IMR-90 (cell line): ENCODE measurements at regions not wholly inside any gene's neighbourhood (a gene's known extent, or its start where the extent isn't known, plus 50 kb on each side); places are given as distances from the start of the nearest gene placed in this dataset.

Source experiments
- ATAC-seq: fragments of 200-7000 bp; cut with Tn5 transposase; 2 replicates; pipeline ENCODE4 v1.9.1; 2020; ENCODE audit warnings: low read depth, mild to moderate bottlenecking, moderate library complexity
- BruUV-seq: library from RNA; stranded (reverse); fragments of 400-500 nt; replicated peaks from 2 replicates; lab custom pipeline; 2021; lab: Mats Ljungman, UMichigan
- CTCF ChIA-PET: fragments of 300-600 bp; formaldehyde crosslinking; extraction: SDS; loops from one replicate; lab custom pipeline; 2021; ENCODE audit warnings: antibody characterized with exemption; lab: Yijun Ruan, JAX
- POLR2A ChIA-PET: fragments of 300-600 bp; sonication (Branson Sonifier 250); formaldehyde crosslinking; loops from one replicate; lab custom pipeline; 2022; ENCODE audit warnings: antibody characterized with exemption; ENCODE audit not compliant: unreplicated experiment; lab: Charles Lee
- DNase-seq: peaks from one replicate; pipeline ENCODE4 v3.0.0; 2013
- H2AFZ ChIP-seq: replicated peaks from 2 replicates; pipeline ENCODE3; 2013; ENCODE audit warnings: low read length, mild to moderate bottlenecking; ENCODE audit not compliant: poor library complexity
- H2AK5ac ChIP-seq: 2 replicates; pipeline ENCODE4 v1.6.1; 2013; ENCODE audit warnings: low read depth, low read length, inconsistent platforms
- H2AK9ac ChIP-seq: replicated peaks from 2 replicates; pipeline ENCODE3; 2013; ENCODE audit warnings: mild to moderate bottlenecking, low read depth, low read length, moderate library complexity; ENCODE audit not compliant: poor library complexity
- H2BK120ac ChIP-seq: 2 replicates; pipeline ENCODE4 v1.6.1; 2013; ENCODE audit warnings: low read depth, low read length, inconsistent platforms
- H2BK15ac ChIP-seq: 3 replicates; pipeline ENCODE4 v1.6.1; 2013; ENCODE audit warnings: low read depth, low read length, inconsistent platforms
- H2BK20ac ChIP-seq: 2 replicates; pipeline ENCODE4 v1.6.1; 2013; ENCODE audit warnings: low read depth, mild to moderate bottlenecking, inconsistent platforms, low read length, moderate library complexity
- H2BK5ac ChIP-seq: 2 replicates; pipeline ENCODE4 v1.6.1; 2013; ENCODE audit warnings: mild to moderate bottlenecking, low read depth, low read length, inconsistent platforms; ENCODE audit not compliant: poor library complexity, severe bottlenecking
- H3K14ac ChIP-seq: replicated peaks from 2 replicates; pipeline ENCODE4 v1.6.1; 2013; ENCODE audit warnings: low read depth, low read length, inconsistent platforms
- H3K18ac ChIP-seq: 2 replicates; pipeline ENCODE4 v1.6.1; 2013; ENCODE audit warnings: low read depth, low read length, control low read depth
- H3K23ac ChIP-seq: 2 replicates; pipeline ENCODE4 v1.6.1; 2013; ENCODE audit warnings: low read depth, low read length, inconsistent platforms
- H3K27ac ChIP-seq: 2 replicates; pipeline ENCODE4 v1.5.1; 2013; ENCODE audit warnings: mild to moderate bottlenecking, control low read depth, low read length; ENCODE audit not compliant: insufficient read depth
- H3K27me3 ChIP-seq: 2 replicates; pipeline ENCODE4 v1.6.1; 2013; ENCODE audit warnings: low read length; ENCODE audit not compliant: control insufficient read depth, insufficient read depth
- H3K36me3 ChIP-seq: 2 replicates; pipeline ENCODE4 v1.6.1; 2013; ENCODE audit warnings: low read length, mixed read lengths; ENCODE audit not compliant: control insufficient read depth, insufficient read depth
- H3K4ac ChIP-seq: 2 replicates; pipeline ENCODE4 v1.6.1; 2013; ENCODE audit warnings: low read depth, low read length, inconsistent platforms
- H3K4me1 ChIP-seq: 2 replicates; pipeline ENCODE4 v1.6.1; 2013; ENCODE audit warnings: low read length, mixed read lengths; ENCODE audit not compliant: control insufficient read depth, insufficient read depth
- H3K4me2 ChIP-seq: 2 replicates; pipeline ENCODE4 v1.6.1; 2013; ENCODE audit warnings: low read depth, mild to moderate bottlenecking, control low read depth, low read length, moderate library complexity
- H3K4me3 ChIP-seq: 2 replicates; pipeline ENCODE4 v1.5.1; 2013; ENCODE audit warnings: low read depth, mild to moderate bottlenecking, control low read depth, low read length, moderate library complexity; ENCODE audit not compliant: insufficient read depth
- H3K56ac ChIP-seq: 2 replicates; pipeline ENCODE4 v1.6.1; 2013; ENCODE audit warnings: low read length, inconsistent platforms; ENCODE audit not compliant: insufficient read depth; ENCODE audit errors: extremely low read depth
- H3K79me1 ChIP-seq, 2 experiments: 2 replicates each; pipeline ENCODE4 v1.6.1; 2013; ENCODE audit warnings: low read length in 2 of 2, inconsistent platforms in 1 of 2, low read depth in 1 of 2
- H3K9ac ChIP-seq: 2 replicates; pipeline ENCODE4 v1.6.1; 2013; ENCODE audit warnings: low read depth, low read length, control low read depth
- H3K9me1 ChIP-seq: 2 replicates; pipeline ENCODE4 v1.6.1; 2013; ENCODE audit warnings: low read length, inconsistent platforms; ENCODE audit not compliant: insufficient read depth
- H3K9me3 ChIP-seq: 2 replicates; pipeline ENCODE4 v1.6.1; 2013; ENCODE audit warnings: low read length; ENCODE audit not compliant: control insufficient read depth, insufficient read depth
- H4K20me1 ChIP-seq: 2 replicates; pipeline ENCODE4 v1.6.1; 2013; ENCODE audit warnings: low read length, inconsistent platforms; ENCODE audit not compliant: insufficient read depth
- H4K5ac ChIP-seq: 2 replicates; pipeline ENCODE4 v1.6.1; 2013; ENCODE audit warnings: mild to moderate bottlenecking, low read depth, low read length, control low read depth
- H4K8ac ChIP-seq, 2 experiments: 2 replicates each; pipeline ENCODE4 v1.6.1; 2013; ENCODE audit warnings: low read depth in 2 of 2, low read length in 2 of 2, control low read depth in 1 of 2, inconsistent platforms in 1 of 2
- H4K91ac ChIP-seq: 2 replicates; pipeline ENCODE4 v1.6.1; 2013; ENCODE audit warnings: low read depth, low read length, inconsistent platforms; ENCODE audit not compliant: insufficient read depth
- BHLHE40 ChIP-seq: fragments of 150-350 bp; IDR thresholded peaks from 2 replicates; pipeline ENCODE4 v1.6.1; 2016; ENCODE audit warnings: mild to moderate bottlenecking, low read depth, low read length
- CHD1 ChIP-seq: IDR thresholded peaks from 2 replicates; pipeline ENCODE4 v1.6.1; 2012; ENCODE audit warnings: low read depth, low read length, improper control_type of control experiment
- FOS ChIP-seq: fragments of 150-350 bp; IDR thresholded peaks from 2 replicates; pipeline ENCODE4 v1.6.1; 2016; ENCODE audit warnings: low read depth, low read length
- MAFK ChIP-seq: IDR thresholded peaks from 2 replicates; pipeline ENCODE4 v1.6.1; 2012; ENCODE audit warnings: low read depth, low read length, improper control_type of control experiment
- MAZ ChIP-seq: IDR thresholded peaks from 2 replicates; pipeline ENCODE4 v1.6.1; 2012; ENCODE audit warnings: low read depth, mild to moderate bottlenecking, low read length, improper control_type of control experiment, moderate library complexity, borderline replicate concordance
- MXI1 ChIP-seq: IDR thresholded peaks from 2 replicates; pipeline ENCODE4 v1.6.1; 2012; ENCODE audit warnings: low read depth, mild to moderate bottlenecking, low read length, moderate library complexity, borderline replicate concordance
- NFE2L2 ChIP-seq: fragments of 150-350 bp; IDR thresholded peaks from 2 replicates; pipeline ENCODE4 v1.6.1; 2016; ENCODE audit warnings: low read depth, mild to moderate bottlenecking, low read length
- POLR2A ChIP-seq: IDR thresholded peaks from 2 replicates; pipeline ENCODE4 v1.6.1; 2012; ENCODE audit warnings: mild to moderate bottlenecking, low read depth, low read length
- RFX5 ChIP-seq: IDR thresholded peaks from 2 replicates; pipeline ENCODE4 v1.8.0; 2012; ENCODE audit warnings: low read depth, mild to moderate bottlenecking, low read length, moderate library complexity
- SMC3 ChIP-seq: fragments of 150-350 bp; IDR thresholded peaks from 2 replicates; pipeline ENCODE4 v1.6.1; 2016; ENCODE audit warnings: low read depth, mild to moderate bottlenecking, antibody characterized with exemption, low read length, moderate library complexity
- WGBS, 2 experiments: methylation state at CpG; one replicate each; pipeline versions ENCODE4 v1.1.5 to v1.1.7; 2013; ENCODE audit warnings: missing lambda C conversion rate in 2 of 2; ENCODE audit not compliant: insufficient read length in 1 of 2; ENCODE audit errors: extremely low coverage in 2 of 2; 5-methylcytosine and 5-hydroxymethylcytosine counted together
- dilution Hi-C: fragments of 300-500 bp; cut with HindIII; formaldehyde crosslinking; loops from one replicate; pipeline ENCODE4 v1.14.3; 2018; ENCODE audit warnings: low sequenced_read_pairs; ENCODE audit not compliant: unreplicated experiment
- in situ Hi-C: fragments of 300-500 bp; cut with MboI; formaldehyde crosslinking; loops from 3 replicates; pipeline ENCODE4 v1.14.3; 2019; ENCODE audit warnings: low sequenced_read_pairs, inconsistent platforms, mixed read lengths
- intact Hi-C: fragments of 100-400 bp; cut with micrococcal nuclease; formaldehyde crosslinking; loops from 2 replicates; pipeline ENCODE4 v1.10.0; 2022
- TF ChIP-seq, protein P1 (sequence below): conservative IDR thresholded peaks from 2 replicates; pipeline ENCODE4 v1.5.1; 2012; ENCODE audit warnings: mild to moderate bottlenecking, low read depth, low read length, improper control_type of control experiment
- TF ChIP-seq, protein P2 (sequence below): fragments of 150-350 bp; IDR thresholded peaks from 2 replicates; pipeline ENCODE4 v1.6.1; 2016; ENCODE audit warnings: low read depth, mild to moderate bottlenecking, low read length, moderate library complexity, borderline replicate concordance

DNA sequence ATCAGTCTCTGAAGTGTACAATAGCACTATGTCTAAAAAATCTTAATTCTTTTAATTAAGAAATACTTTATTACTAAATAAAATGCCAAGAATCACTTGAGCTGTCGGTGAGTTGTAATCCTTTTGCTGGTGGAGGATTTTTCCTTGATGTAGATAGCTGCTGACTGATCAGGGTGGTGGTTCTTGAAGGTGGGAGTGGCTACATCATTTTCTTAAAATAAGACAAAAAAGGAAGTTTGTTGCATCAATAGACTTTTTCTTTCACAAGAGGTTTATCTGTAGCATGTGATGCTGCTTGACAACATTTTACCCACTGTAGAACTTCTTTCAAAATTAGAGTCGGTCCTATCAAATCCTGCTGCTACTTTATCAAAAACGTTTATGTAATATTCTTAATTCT lies 68.8 kb upstream of the ZC4H2 start:
- Histone ChIP-seq H3K18ac (no peak overlapping the region), H3K4me1 (no peaks in the 10 kb centered on the region), H4K20me1 (no peaks in the 10 kb centered on the region), H3K9me3 (no peaks in the 10 kb centered on the region), H3K27ac (no peak overlapping the region), H2BK15ac (no peak overlapping the region), H2BK120ac (no peak overlapping the region), H3K4ac (no peak overlapping the region), H4K91ac (no peak overlapping the region), H2AFZ (no peak overlapping the region), H2BK20ac (no peak overlapping the region), H3K56ac (no peak overlapping the region), H3K79me1 (no peaks in the 10 kb centered on the region), H4K8ac (no peak overlapping the region), H3K36me3 (no peaks in the 10 kb centered on the region), H3K4me3 (no peak overlapping the region), H4K5ac (no peak overlapping the region), H3K9me1 (no peaks in the 10 kb centered on the region), H3K27me3 (no peaks in the 10 kb centered on the region), H2BK5ac (no peak overlapping the region), H3K9ac (no peak overlapping the region), H3K4me2 (no peak overlapping the region), H2AK9ac (no peak overlapping the region), H2AK5ac (no peak overlapping the region), H3K14ac (no peak overlapping the region), H3K23ac (no peak overlapping the region)
- intact Hi-C loops (no loop called here), in situ Hi-C loops (no loop called here), dilution Hi-C loops (no loop called here)
- no TSS peak for BruUV-seq
- POLR2A ChIA-PET, result no interaction called here
- CTCF ChIA-PET, result no interaction called here
- ATAC-seq (no peak), DNase-seq (no peak)
- no CpG with 5 or more reads among the region's 3 CpGs for WGBS, 2 experiments
- TF ChIP-seq CHD1 (no peak), BHLHE40 (no peak), FOS (no peak), MAFK (no peak), MAZ (no peak), NFE2L2 (no peak), RFX5 (no peak), POLR2A (no peak), SMC3 (no peak), MXI1 (no peak)
- TF ChIP-seq, protein P1, sequence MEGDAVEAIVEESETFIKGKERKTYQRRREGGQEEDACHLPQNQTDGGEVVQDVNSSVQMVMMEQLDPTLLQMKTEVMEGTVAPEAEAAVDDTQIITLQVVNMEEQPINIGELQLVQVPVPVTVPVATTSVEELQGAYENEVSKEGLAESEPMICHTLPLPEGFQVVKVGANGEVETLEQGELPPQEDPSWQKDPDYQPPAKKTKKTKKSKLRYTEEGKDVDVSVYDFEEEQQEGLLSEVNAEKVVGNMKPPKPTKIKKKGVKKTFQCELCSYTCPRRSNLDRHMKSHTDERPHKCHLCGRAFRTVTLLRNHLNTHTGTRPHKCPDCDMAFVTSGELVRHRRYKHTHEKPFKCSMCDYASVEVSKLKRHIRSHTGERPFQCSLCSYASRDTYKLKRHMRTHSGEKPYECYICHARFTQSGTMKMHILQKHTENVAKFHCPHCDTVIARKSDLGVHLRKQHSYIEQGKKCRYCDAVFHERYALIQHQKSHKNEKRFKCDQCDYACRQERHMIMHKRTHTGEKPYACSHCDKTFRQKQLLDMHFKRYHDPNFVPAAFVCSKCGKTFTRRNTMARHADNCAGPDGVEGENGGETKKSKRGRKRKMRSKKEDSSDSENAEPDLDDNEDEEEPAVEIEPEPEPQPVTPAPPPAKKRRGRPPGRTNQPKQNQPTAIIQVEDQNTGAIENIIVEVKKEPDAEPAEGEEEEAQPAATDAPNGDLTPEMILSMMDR, result no peak
- TF ChIP-seq, protein P2, sequence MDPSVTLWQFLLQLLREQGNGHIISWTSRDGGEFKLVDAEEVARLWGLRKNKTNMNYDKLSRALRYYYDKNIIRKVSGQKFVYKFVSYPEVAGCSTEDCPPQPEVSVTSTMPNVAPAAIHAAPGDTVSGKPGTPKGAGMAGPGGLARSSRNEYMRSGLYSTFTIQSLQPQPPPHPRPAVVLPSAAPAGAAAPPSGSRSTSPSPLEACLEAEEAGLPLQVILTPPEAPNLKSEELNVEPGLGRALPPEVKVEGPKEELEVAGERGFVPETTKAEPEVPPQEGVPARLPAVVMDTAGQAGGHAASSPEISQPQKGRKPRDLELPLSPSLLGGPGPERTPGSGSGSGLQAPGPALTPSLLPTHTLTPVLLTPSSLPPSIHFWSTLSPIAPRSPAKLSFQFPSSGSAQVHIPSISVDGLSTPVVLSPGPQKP, result no peak
